Endodermal cell (in vitro differentiated cells): ENCODE measurements at regions not wholly inside any gene's neighbourhood (a gene's known extent, or its start where the extent isn't known, plus 50 kb on each side); places are given as distances from the start of the nearest gene placed in this dataset.
"Not testable (repeated sequence)": the region's sequence is repeated elsewhere in the genome, so short reads cannot be mapped to it uniquely, and the experiment has no call there.

Experiments
- DNase-seq: peaks from one replicate; pipeline ENCODE4 v3.0.0-alpha.2; 2017
- H3K27ac ChIP-seq: 2 replicates; pipeline ENCODE4 v1.5.1; 2013; ENCODE audit warnings: mild to moderate bottlenecking, low read depth, low read length, moderate library complexity
- H3K27me3 ChIP-seq: 2 replicates; pipeline ENCODE4 v1.6.1; 2013; ENCODE audit warnings: mild to moderate bottlenecking, low read length, moderate library complexity; ENCODE audit not compliant: insufficient read depth, control insufficient read depth, poor library complexity, severe bottlenecking
- H3K36me3 ChIP-seq: 2 replicates; pipeline ENCODE4 v1.7.0; 2013; ENCODE audit warnings: mild to moderate bottlenecking, low read length, moderate library complexity; ENCODE audit not compliant: control insufficient read depth, insufficient read depth
- H3K4me1 ChIP-seq: one replicate; pipeline ENCODE4 v1.7.0; 2013; ENCODE audit warnings: low read length; ENCODE audit not compliant: control insufficient read depth, insufficient read depth
- H3K4me3 ChIP-seq: 2 replicates; pipeline ENCODE4 v1.5.1; 2013; ENCODE audit warnings: mild to moderate bottlenecking, low read length, moderate library complexity
- H3K9ac ChIP-seq: 2 replicates; pipeline ENCODE4 v1.6.1; 2013; ENCODE audit warnings: mild to moderate bottlenecking, low read length, moderate library complexity; ENCODE audit not compliant: poor library complexity, severe bottlenecking; ENCODE audit errors: extremely low read depth
- H3K9me3 ChIP-seq: 2 replicates; pipeline ENCODE4 v1.6.1; 2013; ENCODE audit warnings: mild to moderate bottlenecking, low read length, moderate library complexity; ENCODE audit not compliant: control insufficient read depth
- H3K27ac Mint-ChIP-seq: 2 replicates; pipeline ENCODE4 v1.8.0; 2020; ENCODE audit warnings: mixed read lengths
- H3K27me3 Mint-ChIP-seq: 2 replicates; pipeline ENCODE4 v1.8.0; 2021; ENCODE audit warnings: mild to moderate bottlenecking, mixed read lengths; ENCODE audit not compliant: insufficient read depth
- H3K36me3 Mint-ChIP-seq: 2 replicates; pipeline ENCODE4 v1.8.0; 2020; ENCODE audit warnings: low read depth, mixed read lengths
- H3K4me1 Mint-ChIP-seq: 2 replicates; pipeline ENCODE4 v1.8.0; 2020; ENCODE audit warnings: mixed read lengths
- H3K4me3 Mint-ChIP-seq: 2 replicates; pipeline ENCODE4 v1.8.0; 2020; ENCODE audit warnings: mild to moderate bottlenecking, moderate library complexity, mixed read lengths
- H3K9me3 Mint-ChIP-seq: 2 replicates; pipeline ENCODE4 v1.8.0; 2020; ENCODE audit warnings: mild to moderate bottlenecking, mixed read lengths
- WGBS, 2 experiments: methylation state at CpG; one replicate each; pipeline versions ENCODE4 v1.1.5 to v1.1.7; 2013; ENCODE audit warnings: missing lambda C conversion rate in 2 of 2, mixed read lengths in 1 of 2; ENCODE audit not compliant: insufficient coverage in 1 of 2, insufficient read length in 1 of 2; 5-methylcytosine and 5-hydroxymethylcytosine counted together
- TF ChIP-seq, protein P1 (sequence below): fragments of 200-600 bp; sonication (generic); conservative IDR thresholded peaks from 2 replicates; pipeline ENCODE4 v1.5.0; 2021; ENCODE audit warnings: antibody characterized with exemption, mild to moderate bottlenecking

DNA sequence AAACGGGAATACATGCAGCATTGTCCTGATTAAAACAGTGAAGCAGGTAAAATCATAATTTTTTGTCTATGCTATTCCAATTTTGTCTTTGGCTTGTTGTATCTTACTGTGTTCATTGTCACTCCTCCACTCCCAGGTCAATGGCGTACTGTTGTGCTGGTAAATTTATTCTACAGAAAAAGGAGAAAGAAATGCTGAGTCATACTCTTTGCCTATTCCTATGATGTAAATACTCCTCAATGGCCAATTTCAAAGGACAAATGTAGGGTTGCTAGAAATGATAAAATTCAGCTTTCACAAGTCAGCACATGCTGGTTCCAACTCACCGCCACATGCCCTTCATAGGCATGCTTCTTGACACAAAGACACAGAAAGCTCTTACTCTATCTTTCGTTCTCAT, 694.4 kb upstream of the PCDH20 start:
- no peaks in the 10 kb centered on the region for H3K27me3 ChIP-seq
- 78 to 89% methylated on average over 1 to 3 of the region's 4 CpGs for WGBS, 2 experiments
- Mint-ChIP-seq H3K4me1 (peaks cover 4% of the 10 kb centered on the region), H3K27me3 (no peaks in the 10 kb centered on the region), H3K27ac (peak overlapping the region; percentile 65), H3K4me3 (no peak overlapping the region), H3K36me3 (no peaks in the 10 kb centered on the region), H3K9me3 (no peaks in the 10 kb centered on the region)
- H3K4me3 ChIP-seq = no peak overlapping the region
- no peak overlapping the region for H3K9ac ChIP-seq
- TF ChIP-seq, protein P1, sequence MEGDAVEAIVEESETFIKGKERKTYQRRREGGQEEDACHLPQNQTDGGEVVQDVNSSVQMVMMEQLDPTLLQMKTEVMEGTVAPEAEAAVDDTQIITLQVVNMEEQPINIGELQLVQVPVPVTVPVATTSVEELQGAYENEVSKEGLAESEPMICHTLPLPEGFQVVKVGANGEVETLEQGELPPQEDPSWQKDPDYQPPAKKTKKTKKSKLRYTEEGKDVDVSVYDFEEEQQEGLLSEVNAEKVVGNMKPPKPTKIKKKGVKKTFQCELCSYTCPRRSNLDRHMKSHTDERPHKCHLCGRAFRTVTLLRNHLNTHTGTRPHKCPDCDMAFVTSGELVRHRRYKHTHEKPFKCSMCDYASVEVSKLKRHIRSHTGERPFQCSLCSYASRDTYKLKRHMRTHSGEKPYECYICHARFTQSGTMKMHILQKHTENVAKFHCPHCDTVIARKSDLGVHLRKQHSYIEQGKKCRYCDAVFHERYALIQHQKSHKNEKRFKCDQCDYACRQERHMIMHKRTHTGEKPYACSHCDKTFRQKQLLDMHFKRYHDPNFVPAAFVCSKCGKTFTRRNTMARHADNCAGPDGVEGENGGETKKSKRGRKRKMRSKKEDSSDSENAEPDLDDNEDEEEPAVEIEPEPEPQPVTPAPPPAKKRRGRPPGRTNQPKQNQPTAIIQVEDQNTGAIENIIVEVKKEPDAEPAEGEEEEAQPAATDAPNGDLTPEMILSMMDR = no peak
- no peak for DNase-seq
- no peaks in the 10 kb centered on the region for H3K9me3 ChIP-seq
- no peaks in the 10 kb centered on the region for H3K36me3 ChIP-seq
- H3K27ac ChIP-seq = no peak overlapping the region
- no peaks in the 10 kb centered on the region for H3K4me1 ChIP-seq

DNA sequence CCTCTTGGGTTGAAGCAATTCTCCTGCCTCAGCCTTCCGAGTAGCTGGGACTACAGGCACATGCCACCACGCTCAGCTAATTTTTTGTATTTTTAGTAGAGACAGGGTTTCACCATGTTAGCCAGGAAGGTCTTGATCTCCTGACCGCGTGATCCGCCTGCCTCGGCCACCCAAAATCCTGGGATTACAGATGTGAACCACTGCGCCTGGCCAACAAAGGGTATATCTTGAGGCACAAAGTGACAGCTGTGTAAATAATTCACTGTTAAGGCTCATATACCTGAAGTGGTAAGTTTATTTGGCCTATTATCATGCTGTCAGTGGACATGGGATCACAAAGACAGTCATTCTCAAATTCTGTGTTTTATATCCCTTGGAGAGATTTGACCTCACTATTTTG, 688.5 kb upstream of the PCDH20 start:
- H3K36me3 Mint-ChIP-seq, H3K27ac ChIP-seq, H3K4me1 Mint-ChIP-seq, H3K4me3 Mint-ChIP-seq, H3K27me3 ChIP-seq, H3K4me1 ChIP-seq, DNase-seq, H3K36me3 ChIP-seq, H3K4me3 ChIP-seq, H3K27ac Mint-ChIP-seq, H3K9ac ChIP-seq, H3K27me3 Mint-ChIP-seq, H3K9me3 Mint-ChIP-seq, H3K9me3 ChIP-seq: not testable (repeated sequence)
- 86 to 94% methylated on average over 6 to 7 of the region's 7 CpGs for WGBS, 2 experiments

DNA sequence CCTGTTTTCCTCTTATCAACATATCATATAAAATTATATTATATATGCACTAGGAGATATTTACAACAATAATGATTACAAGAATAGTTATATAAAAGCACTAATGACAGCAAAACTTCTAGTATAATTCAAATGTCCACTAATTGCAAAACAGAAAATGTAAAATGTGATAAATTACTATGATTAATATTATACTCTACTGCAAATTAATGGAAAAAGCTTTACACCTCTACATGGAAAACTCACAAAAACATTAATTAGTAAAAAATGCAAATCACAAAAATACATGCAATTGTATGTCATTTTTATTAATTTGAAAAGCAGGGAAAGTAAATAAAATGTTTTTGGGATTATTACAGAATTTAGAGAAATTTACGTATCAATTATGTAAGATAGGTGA, 681.0 kb upstream of the PCDH20 start:
- no peaks in the 10 kb centered on the region for H3K36me3 Mint-ChIP-seq
- TF ChIP-seq, protein P1 = no peak
- Histone ChIP-seq H3K36me3 (no peaks in the 10 kb centered on the region), H3K9me3 (no peaks in the 10 kb centered on the region), H3K27ac (no peak overlapping the region), H3K9ac (no peak overlapping the region), H3K4me3 (no peak overlapping the region), H3K4me1 (no peaks in the 10 kb centered on the region), H3K27me3 (no peaks in the 10 kb centered on the region)
- no peak overlapping the region for H3K4me3 Mint-ChIP-seq
- peaks cover 6% of the 10 kb centered on the region for H3K9me3 Mint-ChIP-seq
- no peaks in the 10 kb centered on the region for H3K4me1 Mint-ChIP-seq
- H3K27me3 Mint-ChIP-seq = no peaks in the 10 kb centered on the region
- WGBS, 2 experiments = 88 to 100% methylated on average over 1 of the region's 1 CpG
- no peak overlapping the region for H3K27ac Mint-ChIP-seq
- no peak for DNase-seq

DNA sequence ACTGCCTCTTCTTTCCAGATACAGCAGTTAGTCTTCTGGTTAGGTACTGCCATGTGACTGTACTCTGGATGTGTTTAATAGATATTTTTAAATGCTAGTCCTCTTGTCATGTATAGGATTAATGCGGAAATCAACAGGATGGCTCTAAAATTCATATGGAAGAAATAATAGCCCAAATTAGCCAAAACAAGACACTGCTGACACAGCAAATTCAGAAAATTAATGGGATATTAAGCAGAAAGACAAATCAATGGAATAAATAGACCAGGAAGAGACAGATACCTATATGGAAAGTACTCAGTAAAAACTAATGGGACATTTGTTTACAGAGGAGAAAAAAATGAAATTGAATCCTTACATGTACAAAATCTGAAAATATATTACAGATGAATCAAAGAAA, 679.3 kb upstream of the PCDH20 start:
- H3K4me3 ChIP-seq = no peak overlapping the region
- WGBS, 2 experiments = 88% methylated on average over 1 of the region's 1 CpG; no CpG with 5 or more reads in 1 of the 2 experiments
- no peak overlapping the region for H3K9ac ChIP-seq
- H3K27ac ChIP-seq = no peak overlapping the region
- H3K36me3 Mint-ChIP-seq = no peaks in the 10 kb centered on the region
- no peak overlapping the region for H3K27ac Mint-ChIP-seq
- no peak for DNase-seq
- H3K27me3 ChIP-seq = no peaks in the 10 kb centered on the region
- TF ChIP-seq, protein P1 = no peak
- H3K36me3 ChIP-seq = no peaks in the 10 kb centered on the region
- no peaks in the 10 kb centered on the region for H3K4me1 Mint-ChIP-seq
- H3K4me1 ChIP-seq = no peaks in the 10 kb centered on the region
- H3K9me3 Mint-ChIP-seq = peaks cover 6% of the 10 kb centered on the region
- H3K27me3 Mint-ChIP-seq = no peaks in the 10 kb centered on the region
- no peaks in the 10 kb centered on the region for H3K9me3 ChIP-seq
- no peak overlapping the region for H3K4me3 Mint-ChIP-seq
